NOMO-1 treated with dmso at 0.1 percent for 144 hours (cell line): ENCODE measurements at regions not wholly inside any gene's neighbourhood (a gene's known extent, or its start where the extent isn't known, plus 50 kb on each side); places are given as distances from the start of the nearest gene placed in this dataset.

Experiments
- DNase-seq: peaks from one replicate; lab custom pipeline; 2025; ENCODE audit not compliant: unreplicated experiment; lab: John Stamatoyannopoulos, UW

GRCh38 chr6:137731960-137732616 is 135.0 kb upstream of the TNFAIP3 start:
- DNase-seq, result peak; percentile 80

GRCh38 chr6:137733372-137733771 is 133.7 kb upstream of the TNFAIP3 start:
- no peak for DNase-seq

- no peak for DNase-seq
Observed at GRCh38 chr6:137734005-137734874, 132.8 kb upstream of the TNFAIP3 start.

GRCh38 chr6:137734875-137735182 is 132.2 kb upstream of the TNFAIP3 start:
- no peak for DNase-seq

GRCh38 chr6:137736048-137736818 is 130.8 kb upstream of the TNFAIP3 start:
- no peak for DNase-seq

GRCh38 chr6:137736911-137737310 is 130.1 kb upstream of the TNFAIP3 start:
- no peak for DNase-seq

- no peak for DNase-seq
Observed at GRCh38 chr6:137737836-137738596, 129.0 kb upstream of the TNFAIP3 start.

- DNase-seq, result no peak
Observed at GRCh38 chr6:137738931-137739504, 128.0 kb upstream of the TNFAIP3 start.

- DNase-seq, result no peak
Observed at GRCh38 chr6:137739544-137739943, 127.5 kb upstream of the TNFAIP3 start.

- no peak for DNase-seq
Observed at GRCh38 chr6:137740091-137740755, 126.8 kb upstream of the TNFAIP3 start.

GRCh38 chr6:137740967-137741761 is 125.9 kb upstream of the TNFAIP3 start:
- DNase-seq, result no peak

GRCh38 chr6:137743493-137743892 is 123.6 kb upstream of the TNFAIP3 start:
- DNase-seq, result no peak

- DNase-seq, result no peak
Observed at GRCh38 chr6:137744877-137745276, 122.2 kb upstream of the TNFAIP3 start.

- no peak for DNase-seq
Observed at GRCh38 chr6:137745321-137745720, 121.7 kb upstream of the TNFAIP3 start.

- DNase-seq, result no peak
Observed at GRCh38 chr6:137746264-137746663, 120.8 kb upstream of the TNFAIP3 start.

GRCh38 chr6:137749696-137750211 is 117.3 kb upstream of the TNFAIP3 start:
- DNase-seq, result no peak

GRCh38 chr6:137750297-137750696 is 116.8 kb upstream of the TNFAIP3 start:
- DNase-seq, result no peak

GRCh38 chr6:137751768-137752560 is 115.1 kb upstream of the TNFAIP3 start:
- DNase-seq, result no peak
